NCI-H1417 (cell line): ENCODE measurements at regions not wholly inside any gene's neighbourhood (a gene's known extent, or its start where the extent isn't known, plus 50 kb on each side); places are given as distances from the start of the nearest gene placed in this dataset.
"Not testable (repeated sequence)": the region's sequence is repeated elsewhere in the genome, so short reads cannot be mapped to it uniquely, and the experiment has no call there.

Experiments used
- DNase-seq, 3 experiments: peaks; one replicate each; lab custom pipeline; 2025; lab: John Stamatoyannopoulos, UW

- DNase-seq: no peak
Observed at GRCh38 chr2:12452185-12452584, 264.6 kb upstream of the TRIB2 start.

GRCh38 chr2:12453731-12454130 is 263.0 kb upstream of the TRIB2 start:
- DNase-seq: no peak

GRCh38 chr2:12455661-12456060 is 261.1 kb upstream of the TRIB2 start:
- DNase-seq: no peak

- DNase-seq: peak in 2 of 3 experiments; percentile 6 to 15
Observed at GRCh38 chr2:12456293-12457106, 260.2 kb upstream of the TRIB2 start.

- no peak for DNase-seq
Observed at GRCh38 chr2:12457831-12458230, 258.9 kb upstream of the TRIB2 start.

GRCh38 chr2:12463189-12463588 is 253.5 kb upstream of the TRIB2 start:
- DNase-seq: no peak

GRCh38 chr2:12465631-12466135 is 251.1 kb upstream of the TRIB2 start:
- DNase-seq: no peak

- DNase-seq: no peak
Observed at GRCh38 chr2:12467303-12467702, 249.4 kb upstream of the TRIB2 start.

GRCh38 chr2:12469141-12469561 is 247.6 kb upstream of the TRIB2 start:
- DNase-seq: no peak

GRCh38 chr2:12472265-12472664 is 244.5 kb upstream of the TRIB2 start:
- not testable (repeated sequence) for DNase-seq

- DNase-seq: no peak
Observed at GRCh38 chr2:12478151-12479064, 238.3 kb upstream of the TRIB2 start.

GRCh38 chr2:12479065-12479601 is 237.6 kb upstream of the TRIB2 start:
- DNase-seq: no peak

GRCh38 chr2:12484536-12485115 is 232.1 kb upstream of the TRIB2 start:
- no peak for DNase-seq

- no peak for DNase-seq
Observed at GRCh38 chr2:12486205-12487118, 230.3 kb upstream of the TRIB2 start.

- DNase-seq: no peak
Observed at GRCh38 chr2:12487253-12488004, 229.3 kb upstream of the TRIB2 start.

GRCh38 chr2:12488352-12489318 is 228.1 kb upstream of the TRIB2 start:
- DNase-seq: no peak

GRCh38 chr2:12490641-12491040 is 226.1 kb upstream of the TRIB2 start:
- peak in 1 of 3 experiments; percentile 29 for DNase-seq

GRCh38 chr2:12492360-12492759 is 224.4 kb upstream of the TRIB2 start:
- DNase-seq: not testable (repeated sequence)

- DNase-seq: no peak
Observed at GRCh38 chr2:12493031-12493513, 223.7 kb upstream of the TRIB2 start.
